Liver (tissue), 8 donors: ENCODE measurements at regions not wholly inside any gene's neighbourhood (a gene's known extent, or its start where the extent isn't known, plus 50 kb on each side); places are given as distances from the start of the nearest gene placed in this dataset.

Experiments
- DNase-seq: peaks from one replicate; pipeline ENCODE4 v3.0.0-alpha.2; 2017; ENCODE audit warnings: low spot score
- H3K27ac ChIP-seq, 2 donors: one replicate each; pipeline ENCODE4 v1.7.0; 2013; ENCODE audit warnings: inconsistent platforms in 2 of 2, low read length in 2 of 2, control low read depth in 1 of 2, low read depth in 1 of 2, mild to moderate bottlenecking in 1 of 2
- H3K27me3 ChIP-seq, 4 donors: one replicate each; pipeline versions ENCODE4 v1.6.1 to v1.7.0; 2013; ENCODE audit warnings: low read length in 3 of 4, inconsistent platforms in 1 of 4, mild to moderate bottlenecking in 1 of 4, moderate library complexity in 1 of 4; ENCODE audit not compliant: control insufficient read depth in 4 of 4, insufficient read depth in 4 of 4
- H3K36me3 ChIP-seq, 4 donors: one replicate each; pipeline versions ENCODE4 v1.6.1 to v1.7.0; 2013; ENCODE audit warnings: low read length in 3 of 4, mild to moderate bottlenecking in 3 of 4, low read depth in 1 of 4, moderate library complexity in 1 of 4; ENCODE audit not compliant: control insufficient read depth in 4 of 4, insufficient read depth in 3 of 4
- H3K4me1 ChIP-seq, 4 donors: one replicate each; pipeline versions ENCODE4 v1.6.1 to v1.7.0; 2013; ENCODE audit warnings: low read length in 3 of 4, mild to moderate bottlenecking in 3 of 4, moderate library complexity in 1 of 4; ENCODE audit not compliant: control insufficient read depth in 4 of 4, insufficient read depth in 4 of 4
- H3K4me3 ChIP-seq, 3 donors: one replicate each; pipeline versions ENCODE4 v1.6.1 to v1.7.0; 2013; ENCODE audit warnings: low read length in 3 of 3, control low read depth in 1 of 3, low read depth in 1 of 3, mild to moderate bottlenecking in 1 of 3
- H3K9ac ChIP-seq, 2 donors: one replicate each; pipeline ENCODE4 v1.7.0; 2013; ENCODE audit warnings: low read length in 2 of 2, mild to moderate bottlenecking in 2 of 2, moderate library complexity in 2 of 2, control low read depth in 1 of 2, low read depth in 1 of 2
- H3K9me3 ChIP-seq, 4 donors: one replicate each; pipeline versions ENCODE4 v1.6.1 to v1.7.0; 2013; ENCODE audit warnings: low read length in 3 of 4; ENCODE audit not compliant: control insufficient read depth in 4 of 4
- ATF3 ChIP-seq: IDR thresholded peaks from 2 replicates; pipeline ENCODE4 v1.6.1; 2016; ENCODE audit warnings: antibody characterized with exemption
- CTCF ChIP-seq: fragments of 150-350 bp; IDR thresholded peaks from 2 replicates; pipeline ENCODE4 v1.5.1; 2017; ENCODE audit warnings: improper control_type of control experiment, low read depth, low read length; ENCODE audit not compliant: missing input control
- EGR1 ChIP-seq, 2 donors: IDR thresholded peaks; 2 replicates each; pipeline ENCODE4 v1.6.1; 2016 to 2018; ENCODE audit warnings: antibody characterized with exemption in 2 of 2, low read depth in 2 of 2
- FOXA1 ChIP-seq: IDR thresholded peaks from 2 replicates; pipeline ENCODE4 v1.6.1; 2016; ENCODE audit warnings: antibody characterized with exemption
- FOXA2 ChIP-seq: IDR thresholded peaks from 2 replicates; pipeline ENCODE4 v1.6.1; 2016; ENCODE audit warnings: antibody characterized with exemption
- GABPA ChIP-seq, 2 donors: IDR thresholded peaks in 1 of 2; conservative IDR thresholded peaks in 1 of 2; 2 replicates each; pipeline ENCODE4 v1.6.1; 2016; ENCODE audit warnings: antibody characterized with exemption in 2 of 2, mild to moderate bottlenecking in 1 of 2, moderate library complexity in 1 of 2
- HNF4A ChIP-seq, 2 donors: conservative IDR thresholded peaks; 2 replicates each; pipeline ENCODE4 v1.6.1; 2016; ENCODE audit warnings: antibody characterized with exemption in 2 of 2, mild to moderate bottlenecking in 2 of 2
- HNF4G ChIP-seq: IDR thresholded peaks from 2 replicates; pipeline ENCODE4 v1.6.1; 2016; ENCODE audit warnings: antibody characterized with exemption
- JUND ChIP-seq, 2 donors: IDR thresholded peaks; 2 replicates each; pipeline ENCODE4 v1.6.1; 2016; ENCODE audit warnings: antibody characterized with exemption in 2 of 2
- MAX ChIP-seq: IDR thresholded peaks from 2 replicates; pipeline ENCODE4 v1.6.1; 2016; ENCODE audit warnings: antibody characterized with exemption
- NR2F2 ChIP-seq: IDR thresholded peaks from 2 replicates; pipeline ENCODE4 v1.6.1; 2016; ENCODE audit warnings: antibody characterized with exemption
- RAD21 ChIP-seq, 2 donors: IDR thresholded peaks; 2 replicates each; pipeline ENCODE4 v1.6.1; 2016; ENCODE audit warnings: antibody characterized with exemption in 2 of 2, mild to moderate bottlenecking in 2 of 2
- REST ChIP-seq: IDR thresholded peaks from 2 replicates; pipeline ENCODE4 v1.6.1; 2016; ENCODE audit warnings: antibody characterized with exemption, mild to moderate bottlenecking
- RXRA ChIP-seq, 2 donors: IDR thresholded peaks; 2 replicates each; pipeline ENCODE4 v1.6.1; 2017 to 2018; ENCODE audit warnings: antibody characterized with exemption in 2 of 2, mild to moderate bottlenecking in 1 of 2
- SP1 ChIP-seq: IDR thresholded peaks from 2 replicates; pipeline ENCODE4 v1.6.1; 2018; ENCODE audit warnings: antibody characterized with exemption, mild to moderate bottlenecking
- TAF1 ChIP-seq: conservative IDR thresholded peaks from 2 replicates; pipeline ENCODE4 v1.6.1; 2016; ENCODE audit warnings: antibody characterized with exemption, mild to moderate bottlenecking
- YY1 ChIP-seq: IDR thresholded peaks from 2 replicates; pipeline ENCODE4 v1.6.1; 2016; ENCODE audit warnings: antibody characterized with exemption, mild to moderate bottlenecking
- ZBTB33 ChIP-seq: IDR thresholded peaks from 2 replicates; pipeline ENCODE4 v1.6.1; 2016; ENCODE audit warnings: antibody characterized with exemption
- WGBS: extraction: QIAGEN DNeasy Blood & Tissue Kit; methylation state at CpG from one replicate; pipeline ENCODE4 v1.1.7; 2013; 5-methylcytosine and 5-hydroxymethylcytosine counted together
- donor health status: healthy.
- donor health status: healthy.
- donor health status: healthy.
- donor health status: healthy.
- donor health status: healthy.

GRCh38 chr6:15809367-15809766 is 146.5 kb upstream of the DTNBP1 start:
- TF ChIP-seq CTCF (no peak), GABPA (IDR thresholded peaks at IDR 0.05 in 1 of 2, conservative IDR thresholded peaks at IDR 0.05 in 1 of 2) (no peak), FOXA2 (no peak), EGR1 (IDR thresholded peaks at IDR 0.05; ENCODE audit: low read depth in 2 of 2) (no peak), HNF4G (no peak), HNF4A (conservative IDR thresholded peaks at IDR 0.05) (no peak), NR2F2 (no peak), RAD21 (IDR thresholded peaks at IDR 0.05) (no peak), SP1 (no peak), TAF1 (no peak), REST (no peak), RXRA (IDR thresholded peaks at IDR 0.05) (no peak), FOXA1 (no peak)
- 95% methylated on average over 2 of the region's 2 CpGs for WGBS
- no peak for DNase-seq
- H3K36me3 ChIP-seq, result no peaks in the 10 kb centered on the region
- no peak overlapping the region for H3K4me3 ChIP-seq
- peaks cover 0 to 2% (median 0%) of the 10 kb centered on the region in 4 donors for H3K9me3 ChIP-seq
- H3K27me3 ChIP-seq, result peaks cover 0 to 3% (median 0%) of the 10 kb centered on the region in 4 donors
- no peaks in the 10 kb centered on the region for H3K4me1 ChIP-seq
- no peak overlapping the region for H3K9ac ChIP-seq
- H3K27ac ChIP-seq, result no peak overlapping the region

GRCh38 chr6:15804164-15805154 is 141.6 kb upstream of the DTNBP1 start:
- no peaks in the 10 kb centered on the region for H3K4me1 ChIP-seq
- 72% methylated on average over 13 of the region's 13 CpGs for WGBS
- no peak overlapping the region for H3K4me3 ChIP-seq
- no peaks in the 10 kb centered on the region for H3K27me3 ChIP-seq
- H3K9me3 ChIP-seq, result no peaks in the 10 kb centered on the region
- no peak for DNase-seq
- H3K27ac ChIP-seq, result no peak overlapping the region
- no peak overlapping the region for H3K9ac ChIP-seq
- no peaks in the 10 kb centered on the region for H3K36me3 ChIP-seq
- TF ChIP-seq RAD21 (IDR thresholded peaks at IDR 0.05), result no peak
- TF ChIP-seq RXRA (IDR thresholded peaks at IDR 0.05), result no peak
- TF ChIP-seq JUND (IDR thresholded peaks at IDR 0.05), result no peak
- no peak for TF ChIP-seq REST
- TF ChIP-seq MAX, result no peak
- TF ChIP-seq ATF3, result no peak
- no peak for TF ChIP-seq NR2F2
- no peak for TF ChIP-seq ZBTB33
- TF ChIP-seq TAF1, result no peak
- no peak for TF ChIP-seq GABPA (IDR thresholded peaks at IDR 0.05 in 1 of 2, conservative IDR thresholded peaks at IDR 0.05 in 1 of 2)
- no peak for TF ChIP-seq FOXA2
- TF ChIP-seq EGR1 (IDR thresholded peaks at IDR 0.05; ENCODE audit: low read depth in 2 of 2), result no peak
- no peak for TF ChIP-seq YY1
- TF ChIP-seq FOXA1, result no peak
- no peak for TF ChIP-seq HNF4G
